ENCODE measurements at regions not wholly inside any gene's neighbourhood (a gene's known extent, or its start where the extent isn't known, plus 50 kb on each side); places are given as distances from the start of the nearest gene placed in this dataset.

DNA sequence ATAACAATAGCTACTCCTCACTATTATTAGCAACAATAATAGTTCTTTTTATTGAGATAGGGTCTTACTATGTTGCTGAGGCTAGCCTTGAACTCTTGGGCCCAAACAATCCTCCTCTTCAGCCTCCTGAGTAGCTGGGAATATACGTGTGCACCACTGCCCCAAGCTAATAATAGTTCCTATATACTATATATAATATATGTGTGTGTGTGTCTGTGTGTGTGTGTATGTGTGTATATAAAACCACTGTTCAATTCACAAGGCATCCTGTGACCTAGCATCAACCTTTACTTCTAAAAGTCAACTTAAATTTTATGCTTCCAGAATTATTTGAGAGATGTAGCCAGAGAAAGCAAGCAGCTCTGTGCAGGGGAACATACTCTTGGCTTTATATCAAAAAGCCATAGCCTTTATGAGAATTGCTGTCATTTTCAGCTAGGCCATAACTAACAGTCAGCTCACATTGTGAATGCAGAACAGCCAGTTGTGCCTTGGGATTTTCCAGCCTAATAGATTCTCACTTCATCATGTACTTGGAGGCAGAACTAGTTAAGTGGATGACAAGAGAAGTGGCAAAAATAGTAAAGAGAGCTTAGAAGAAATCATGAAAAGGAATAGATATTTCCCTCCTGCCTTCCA, 665.5 kb downstream of the NYAP2 start:
- peak; percentile 44 for DNase-seq

GRCh38 chr2:226063704-226064440, 664.4 kb downstream of the NYAP2 start:
- DNase-seq = peak; percentile 82

DNA sequence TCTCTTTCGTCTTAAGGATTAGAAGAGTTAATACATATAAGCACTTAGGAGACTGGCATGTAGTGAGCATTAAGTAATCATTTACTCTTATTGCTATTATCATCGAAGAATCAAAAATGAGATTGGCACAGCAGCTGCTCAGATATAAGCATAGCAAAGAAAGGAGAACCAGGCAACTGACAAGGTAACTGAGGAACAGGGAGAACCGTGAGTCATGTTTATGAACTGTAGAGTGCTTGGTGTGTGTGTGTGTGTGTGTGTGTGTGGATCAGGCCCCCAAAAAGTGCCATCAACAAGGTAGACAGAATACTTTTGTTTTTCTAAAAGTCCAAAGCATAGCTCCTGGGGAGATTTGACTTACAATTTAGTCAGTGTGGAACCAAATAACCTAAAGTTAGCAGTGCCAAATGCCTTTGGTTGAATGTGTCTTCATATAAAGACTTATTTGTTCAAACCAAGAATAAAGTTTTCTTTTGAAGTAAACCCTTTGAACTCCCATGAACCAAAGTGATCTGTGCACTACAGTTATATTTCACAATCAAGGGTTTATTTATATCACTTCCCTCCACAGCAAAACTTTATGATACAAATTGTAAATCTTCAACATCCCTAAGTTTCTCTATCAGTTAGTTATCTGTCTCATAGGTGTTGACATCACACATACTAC, 660.6 kb downstream of the NYAP2 start:
- DNase-seq = no peak

DNA sequence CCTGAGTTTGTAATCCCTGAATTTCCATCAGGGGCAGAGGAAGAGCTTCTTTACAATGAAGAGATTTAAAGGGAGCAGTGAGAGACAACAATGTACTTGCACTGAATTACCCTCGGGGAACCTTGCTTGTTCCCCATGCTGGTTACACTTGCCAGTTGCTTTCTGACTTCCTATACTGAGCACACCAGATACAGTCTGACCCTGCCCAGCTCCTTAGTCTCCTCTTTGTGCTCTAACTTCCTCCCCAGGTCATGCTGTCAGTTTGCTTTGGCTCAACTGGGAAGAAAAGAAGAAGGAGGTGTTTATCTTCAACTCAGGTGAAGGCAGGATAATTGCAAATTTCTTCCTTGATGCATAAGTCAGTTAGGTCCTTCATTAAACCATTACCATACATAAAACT, 658.4 kb downstream of the NYAP2 start:
- no peak for DNase-seq

- DNase-seq = peak; percentile 9
Observed at GRCh38 chr2:226057365-226057764, 657.9 kb downstream of the NYAP2 start.

- DNase-seq = no peak
Observed at GRCh38 chr2:226052772-226053416, 653.4 kb downstream of the NYAP2 start.

- DNase-seq = no peak
Observed at GRCh38 chr2:226050822-226051221, 651.3 kb downstream of the NYAP2 start.

DNA sequence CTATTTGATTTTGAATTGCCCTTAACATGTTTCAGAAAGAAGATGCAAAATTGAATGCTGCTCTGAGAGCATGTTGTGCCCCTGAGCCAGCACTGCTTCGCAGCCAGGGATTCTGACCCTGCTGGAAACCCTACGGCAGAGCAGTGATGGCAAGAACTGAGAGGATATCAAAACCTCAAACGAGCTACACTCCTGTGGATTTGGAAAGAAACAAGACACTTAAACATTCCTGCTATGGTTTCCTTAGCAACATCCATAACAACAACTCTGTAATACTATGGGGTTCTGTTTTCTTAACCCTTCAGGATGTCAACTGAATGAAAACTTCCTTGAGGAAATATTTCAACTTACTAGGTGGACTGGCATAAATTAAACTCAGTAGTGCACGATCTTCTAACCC, 649.1 kb downstream of the NYAP2 start:
- DNase-seq = no peak

- no peak for DNase-seq
Observed at GRCh38 chr2:226045080-226045479, 645.6 kb downstream of the NYAP2 start.

DNA sequence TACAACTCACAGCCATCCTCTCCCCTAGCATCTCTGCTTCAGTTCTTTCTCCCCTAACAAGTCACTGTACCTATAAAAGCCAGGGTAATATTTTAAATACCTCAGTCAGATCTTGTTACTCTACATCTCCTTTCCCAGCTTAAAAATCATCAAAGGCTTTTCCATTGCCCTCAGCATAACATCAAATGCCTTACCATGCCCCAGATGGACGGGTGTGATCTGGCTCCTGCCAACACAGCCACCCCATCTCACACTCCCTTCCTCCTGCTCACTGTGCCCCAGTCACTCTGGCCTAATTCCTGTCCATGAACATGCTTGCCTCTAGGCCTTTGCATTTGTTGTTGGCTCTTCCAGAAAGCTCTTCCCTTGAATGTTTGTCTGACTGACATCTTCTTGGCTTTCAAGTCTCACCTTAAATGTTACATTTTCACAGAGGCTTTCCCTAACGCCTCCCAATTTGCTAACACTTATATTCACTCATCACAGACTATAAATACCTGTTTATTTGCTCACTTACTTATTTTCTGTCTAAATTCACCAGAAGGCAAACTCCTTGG, 640.9 kb downstream of the NYAP2 start:
- no peak for DNase-seq

DNA sequence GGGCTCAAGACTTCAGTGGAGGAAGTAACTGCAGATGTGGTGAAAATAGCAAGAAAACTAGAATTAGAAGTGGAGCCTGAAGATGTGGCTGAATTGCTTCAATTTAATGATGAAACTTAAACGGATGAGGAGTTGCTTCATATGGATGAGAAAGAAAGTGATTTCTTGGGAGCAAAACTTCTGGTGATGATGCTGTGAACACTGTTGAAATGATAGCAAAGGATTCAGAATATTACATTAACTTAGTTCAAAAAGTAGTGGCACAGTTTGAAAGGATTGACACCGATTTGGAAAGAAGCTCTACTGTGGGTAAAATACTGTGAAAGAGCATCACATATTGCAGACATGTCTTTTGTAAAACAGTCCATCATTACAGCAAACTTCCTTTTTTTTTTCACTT, 638.0 kb downstream of the NYAP2 start:
- DNase-seq = no peak

GRCh38 chr2:226031647-226032501, 632.4 kb downstream of the NYAP2 start:
- peak; percentile 67 for DNase-seq

DNA sequence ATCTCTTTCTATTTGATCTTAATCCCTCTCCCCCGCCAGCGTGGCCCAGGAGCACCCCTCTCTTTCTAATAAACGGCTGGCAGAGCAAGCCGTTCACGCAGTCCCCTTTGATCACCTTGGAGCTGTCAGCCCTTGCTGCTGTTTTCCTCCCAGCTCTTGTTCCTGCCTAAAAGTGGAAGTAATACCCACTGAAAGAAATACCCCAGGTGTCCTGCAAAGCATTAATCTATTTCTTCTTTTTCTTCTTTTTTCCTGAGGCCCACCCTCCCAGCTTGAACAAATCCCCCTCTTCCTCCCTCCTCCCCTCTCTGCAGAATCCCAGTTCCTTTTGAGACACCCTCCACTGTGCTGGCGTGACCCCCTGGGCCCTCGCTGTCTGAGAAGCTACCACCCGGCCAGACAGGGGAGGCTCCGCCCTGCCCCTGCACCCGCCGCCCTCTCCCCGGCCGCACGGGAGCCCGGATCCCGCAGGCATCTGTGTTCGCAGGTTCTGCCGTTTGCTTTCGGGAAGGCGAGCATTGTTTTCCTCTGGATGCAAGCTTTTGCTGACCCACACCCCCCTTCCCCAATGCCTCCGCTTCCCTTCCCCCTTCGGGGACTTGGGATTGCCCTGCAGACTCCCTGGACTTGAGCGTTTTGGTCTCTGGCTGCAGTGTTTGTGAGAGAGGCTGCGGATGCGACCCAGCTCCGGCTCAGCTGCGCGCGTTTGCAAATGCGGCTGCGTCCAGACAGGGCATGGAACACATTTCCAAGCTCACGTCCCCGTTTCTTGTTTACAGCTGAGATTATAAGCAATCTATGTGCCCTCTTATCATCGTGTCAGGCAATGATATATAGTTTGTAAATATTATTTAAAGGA, 631.5 kb downstream of the NYAP2 start:
- peak; percentile 92 for DNase-seq

GRCh38 chr2:226030369-226030768, 630.9 kb downstream of the NYAP2 start:
- DNase-seq = no peak

DNA sequence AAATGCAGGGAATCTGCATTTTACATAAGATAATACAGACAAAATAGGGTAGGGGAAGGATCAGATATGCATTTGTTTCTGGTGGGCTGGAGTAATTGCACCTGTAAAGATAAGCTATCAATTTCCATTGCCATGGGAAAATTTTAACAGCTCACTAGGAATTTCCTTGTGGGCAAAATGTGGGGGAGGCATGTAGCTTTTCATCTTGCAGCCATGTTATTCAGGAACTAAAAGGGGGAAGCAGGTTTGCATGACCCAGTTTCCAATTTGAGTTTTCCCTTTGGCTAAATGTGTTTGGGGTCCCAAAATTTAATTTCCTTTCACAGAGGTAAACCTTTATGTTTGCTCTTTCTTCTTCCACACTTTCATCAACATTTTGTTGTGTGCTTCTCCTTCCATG, 624.4 kb downstream of the NYAP2 start:
- DNase-seq = no peak

GRCh38 chr2:226023383-226023782, 623.9 kb downstream of the NYAP2 start:
- peak; percentile 49 for DNase-seq

DNA sequence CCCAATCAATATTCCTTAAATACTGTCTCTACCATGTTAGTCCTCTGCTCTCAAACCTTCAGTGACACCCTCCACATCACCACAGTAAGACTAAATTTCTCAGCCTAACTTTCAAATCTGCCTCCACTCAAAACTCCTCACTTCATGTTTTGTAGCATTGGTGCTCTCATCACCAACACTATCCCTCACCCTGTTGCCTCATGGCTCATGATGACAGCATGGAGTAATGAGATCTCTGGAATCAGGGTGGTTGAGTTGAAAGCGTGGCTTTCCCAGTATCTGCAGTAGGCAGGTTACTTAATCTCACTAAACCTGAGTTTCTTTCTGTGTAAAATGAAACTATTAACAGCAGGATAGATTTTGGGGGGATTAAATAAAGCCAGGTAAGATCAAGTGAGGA, 621.4 kb downstream of the NYAP2 start:
- DNase-seq = no peak

DNA sequence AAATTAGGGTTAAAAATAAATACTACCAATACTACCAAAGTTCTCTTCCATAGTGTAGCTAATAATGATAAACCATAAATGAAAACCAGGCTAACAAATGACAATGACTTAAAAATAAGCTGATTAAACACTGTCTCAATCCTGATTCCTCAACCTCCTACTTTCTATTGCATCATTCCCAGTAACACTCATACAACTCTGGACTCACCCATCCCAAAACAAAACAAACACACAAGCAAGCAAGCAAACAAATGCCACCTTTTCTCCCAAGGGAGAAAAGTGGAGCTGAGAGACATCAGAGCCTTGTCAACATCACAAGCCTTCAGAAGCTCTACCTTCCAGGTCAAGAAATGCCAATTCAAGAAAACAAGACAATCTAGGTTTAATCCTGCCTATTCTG, 620.7 kb downstream of the NYAP2 start:
- no peak for DNase-seq

- DNase-seq = no peak
Observed at GRCh38 chr2:226018641-226019040, 619.1 kb downstream of the NYAP2 start.

GRCh38 chr2:226017537-226017936, 618.0 kb downstream of the NYAP2 start:
- no peak for DNase-seq

GRCh38 chr2:226017107-226017506, 617.6 kb downstream of the NYAP2 start:
- no peak for DNase-seq
